Left renal cortex interstitium (tissue), 4 donors: ENCODE measurements at regions not wholly inside any gene's neighbourhood (a gene's known extent, or its start where the extent isn't known, plus 50 kb on each side); places are given as distances from the start of the nearest gene placed in this dataset.
"Not testable (repeated sequence)": the region's sequence is repeated elsewhere in the genome, so short reads cannot be mapped to it uniquely, and the experiment has no call there.

ENCODE experiments used
- DNase-seq, 4 donors: peaks; one replicate each; pipeline ENCODE4 v3.0.0-alpha.2; 2013; ENCODE audit warnings: low read depth in 4 of 4, low spot score in 2 of 4, missing footprints in 1 of 4

GRCh38 chr13:80528733-80529132 is 187.8 kb upstream of the SPRY2 start:
- no peak for DNase-seq

- DNase-seq: no peak
Measured at GRCh38 chr13:80527400-80527799, 186.5 kb upstream of the SPRY2 start.

- DNase-seq: no peak
Measured at GRCh38 chr13:80524447-80525215, 183.7 kb upstream of the SPRY2 start.

- no peak for DNase-seq
Measured at GRCh38 chr13:80523134-80523533, 182.2 kb upstream of the SPRY2 start.

GRCh38 chr13:80522463-80522862 is 181.5 kb upstream of the SPRY2 start:
- DNase-seq: not testable (repeated sequence)

GRCh38 chr13:80516818-80517348 is 176.0 kb upstream of the SPRY2 start:
- no peak for DNase-seq

- no peak for DNase-seq
Measured at GRCh38 chr13:80515296-80515695, 174.4 kb upstream of the SPRY2 start.

- no peak for DNase-seq
Measured at GRCh38 chr13:80513196-80513595, 172.3 kb upstream of the SPRY2 start.

- DNase-seq: no peak
Measured at GRCh38 chr13:80510686-80511085, 169.8 kb upstream of the SPRY2 start.

- DNase-seq: no peak
Measured at GRCh38 chr13:80509264-80509663, 168.3 kb upstream of the SPRY2 start.

- no peak for DNase-seq
Measured at GRCh38 chr13:80508031-80508430, 167.1 kb upstream of the SPRY2 start.

GRCh38 chr13:80504453-80504852 is 163.5 kb upstream of the SPRY2 start:
- no peak for DNase-seq

- DNase-seq: no peak
Measured at GRCh38 chr13:80502359-80502758, 161.4 kb upstream of the SPRY2 start.

- no peak for DNase-seq
Measured at GRCh38 chr13:80501556-80501955, 160.6 kb upstream of the SPRY2 start.

- DNase-seq: no peak
Measured at GRCh38 chr13:80499536-80500290, 158.8 kb upstream of the SPRY2 start.

GRCh38 chr13:80498433-80498832 is 157.5 kb upstream of the SPRY2 start:
- DNase-seq: no peak

GRCh38 chr13:80497978-80498377 is 157.1 kb upstream of the SPRY2 start:
- DNase-seq: no peak

GRCh38 chr13:80497439-80497838 is 156.5 kb upstream of the SPRY2 start:
- no peak for DNase-seq

GRCh38 chr13:80496721-80497397 is 155.9 kb upstream of the SPRY2 start:
- DNase-seq: no peak

- DNase-seq: not testable (repeated sequence)
Measured at GRCh38 chr13:80490491-80490943, 149.6 kb upstream of the SPRY2 start.

- DNase-seq: no peak
Measured at GRCh38 chr13:80486402-80486801, 145.5 kb upstream of the SPRY2 start.
